ENCODE measurements at regions not wholly inside any gene's neighbourhood (a gene's known extent, or its start where the extent isn't known, plus 50 kb on each side); places are given as distances from the start of the nearest gene placed in this dataset.

DNA sequence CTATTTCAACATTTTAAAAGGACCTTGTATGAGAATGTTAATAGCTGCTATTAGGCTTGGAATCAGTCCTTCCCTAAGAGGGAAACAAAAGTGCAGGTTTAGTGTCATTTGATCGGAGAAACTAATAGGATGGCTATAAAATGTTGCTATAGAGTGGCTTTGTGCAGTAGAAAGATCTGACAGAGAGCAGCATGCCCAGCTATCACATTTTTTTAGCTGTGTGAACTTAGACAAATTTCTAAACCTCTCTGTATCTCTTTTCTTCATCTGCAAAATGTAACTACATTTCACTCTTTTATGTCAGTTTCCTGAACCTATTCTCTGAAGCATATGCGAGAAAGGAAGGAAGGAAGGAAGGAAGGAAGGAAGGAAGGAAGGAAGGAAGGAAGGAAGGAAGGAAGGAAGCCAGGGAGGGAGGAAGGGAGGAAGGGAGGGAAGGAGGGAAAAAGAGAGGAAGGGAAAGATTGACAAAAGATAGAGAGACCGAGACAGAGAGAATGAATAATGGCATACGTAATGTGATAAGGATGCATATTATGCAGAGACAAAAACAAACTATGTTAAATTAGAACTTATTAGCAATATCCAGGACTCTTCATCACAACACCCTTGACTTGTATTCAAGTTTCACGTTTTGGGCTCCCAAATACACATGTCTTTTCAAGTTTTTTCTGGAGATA is 52.6 kb upstream of the CDH8 start:
- WGBS (ENCODE audit: extremely low coverage, insufficient read length, low lambda C conversion rate), result no CpG with 5 or more reads among the region's 5 CpGs
- no peak overlapping the region for H2BK12ac ChIP-seq (ENCODE audit: insufficient read length, low read depth, low read length)
- no peaks in the 10 kb centered on the region for H3K36me3 Mint-ChIP-seq (ENCODE audit: insufficient read depth in 1 of 3, low read depth in 3 of 3)

More for the DNA sequence above, 52.6 kb upstream of the CDH8 start:
- Histone ChIP-seq H3T11ph (ENCODE audit: low read length) (no peak overlapping the region), H3K9ac (ENCODE audit: extremely low read depth, insufficient read length, low read length) (no peak overlapping the region), H2AFZ (ENCODE audit: low read length) (no peak overlapping the region), H3K79me1 (ENCODE audit: insufficient read depth, low read depth, low read length, poor library complexity, severe bottlenecking) (no peaks in the 10 kb centered on the region), H2AK5ac (ENCODE audit: insufficient read length, low read length) (no peak overlapping the region), H4K8ac (replicated peaks; ENCODE audit: insufficient read length, low read depth, low read length) (no peak overlapping the region), H3K18ac (ENCODE audit: insufficient read length, low read depth, low read length) (no peak overlapping the region), H3K56ac (ENCODE audit: insufficient read length, low read depth, low read length) (no peak overlapping the region), H3K4me2 (ENCODE audit: insufficient read depth, insufficient read length, low read length) (no peak overlapping the region), H2BK20ac (ENCODE audit: low read depth, low read length, poor library complexity, severe bottlenecking) (no peak overlapping the region), H3K9me3 (ENCODE audit: control insufficient read depth, low read depth, low read length) (no peaks in the 10 kb centered on the region), H2BK15ac (ENCODE audit: low read depth, low read length) (no peak overlapping the region), H3K79me2 (ENCODE audit: insufficient read depth, low read length) (no peaks in the 10 kb centered on the region), H2BK120ac (ENCODE audit: low read depth, low read length, poor library complexity, severe bottlenecking) (no peak overlapping the region), H3K4me1 (ENCODE audit: insufficient read depth, low read length) (no peaks in the 10 kb centered on the region), H4K5ac (ENCODE audit: insufficient read length, low read depth, low read length) (no peak overlapping the region), H2BK5ac (ENCODE audit: insufficient read length, low read length) (no peak overlapping the region), H3K23me2 (ENCODE audit: insufficient read length, low read depth, low read length, poor library complexity, severe bottlenecking) (no peaks in the 10 kb centered on the region), H4K20me1 (ENCODE audit: control insufficient read depth, insufficient read depth, insufficient read length) (no peaks in the 10 kb centered on the region), H4K91ac (ENCODE audit: insufficient read length, low read depth, low read length) (no peak overlapping the region), H3K27ac (ENCODE audit: insufficient read length, low read depth, low read length) (no peak overlapping the region), H3K27me3 (ENCODE audit: insufficient read depth, low read length) (no peaks in the 10 kb centered on the region), H3K14ac (ENCODE audit: insufficient read depth, low read length) (no peak overlapping the region), H3K23ac (ENCODE audit: insufficient read length, low read depth, low read length) (no peak overlapping the region), H3K4ac (ENCODE audit: low read depth, low read length) (no peak overlapping the region)
- Mint-ChIP-seq H3K27ac (no peak overlapping the region), H3K4me3 (no peak overlapping the region; a peak in 1 of 5 replicates), H3K27me3 (ENCODE audit: low read depth) (no peaks in the 10 kb centered on the region), H3K4me1 (peaks cover 5 to 6% of the 10 kb centered on the region in 2 experiments; a peak in 3 of 4 replicates), H3K9me3 (no peaks in the 10 kb centered on the region)
- TF ChIP-seq CTCF (conservative IDR thresholded peaks at IDR 0.05), result no peak
- no peak for DNase-seq

Data from H9 (cell line).